ENCODE measurements at regions not wholly inside any gene's neighbourhood (a gene's known extent, or its start where the extent isn't known, plus 50 kb on each side); places are given as distances from the start of the nearest gene placed in this dataset.

GRCh38 chr10:120969219-120969645 lies 118.1 kb downstream of the WDR11 start:
- no peaks in the 10 kb centered on the region for H3K27me3 ChIP-seq (replicated peaks)
- in situ Hi-C loops (cut with HindIII; ENCODE audit: low pct_ligation_motif_present, low sequenced_read_pairs) = no loop called here
- no peak overlapping the region for H3K27ac ChIP-seq
- no peak for DNase-seq
- TF ChIP-seq CTCF (IDR thresholded peaks at IDR 0.05; ENCODE audit: low read depth, low read length, missing control alignments) = no peak
- H3K4me3 ChIP-seq (ENCODE audit: low read depth, low read length) = no peak overlapping the region
- no peaks in the 10 kb centered on the region for H3K36me3 ChIP-seq (replicated peaks)

- DNase-seq = no peak
- H3K36me3 ChIP-seq (replicated peaks) = no peaks in the 10 kb centered on the region
- no peak overlapping the region for H3K4me3 ChIP-seq (ENCODE audit: low read depth, low read length)
- H3K27me3 ChIP-seq (replicated peaks) = no peaks in the 10 kb centered on the region
- in situ Hi-C loops (cut with HindIII; ENCODE audit: low pct_ligation_motif_present, low sequenced_read_pairs) = no loop called here
- H3K27ac ChIP-seq = no peak overlapping the region
- no peak for TF ChIP-seq CTCF (IDR thresholded peaks at IDR 0.05; ENCODE audit: low read depth, low read length, missing control alignments)
Measured at GRCh38 chr10:120970595-120971529, 119.7 kb downstream of the WDR11 start.

- Histone ChIP-seq H3K36me3 (replicated peaks) (no peaks in the 10 kb centered on the region), H3K27me3 (replicated peaks) (no peaks in the 10 kb centered on the region), H3K27ac (no peak overlapping the region), H3K4me3 (ENCODE audit: low read depth, low read length) (no peak overlapping the region)
- no peak for TF ChIP-seq CTCF (IDR thresholded peaks at IDR 0.05; ENCODE audit: low read depth, low read length, missing control alignments)
- in situ Hi-C loops (cut with HindIII; ENCODE audit: low pct_ligation_motif_present, low sequenced_read_pairs) = no loop called here
- DNase-seq = no peak
Measured at GRCh38 chr10:120971671-120972070, 120.5 kb downstream of the WDR11 start.

GRCh38 chr10:120972259-120972658 lies 121.1 kb downstream of the WDR11 start:
- H3K36me3 ChIP-seq (replicated peaks) = no peaks in the 10 kb centered on the region
- in situ Hi-C loops (cut with HindIII; ENCODE audit: low pct_ligation_motif_present, low sequenced_read_pairs) = no loop called here
- no peaks in the 10 kb centered on the region for H3K27me3 ChIP-seq (replicated peaks)
- no peak for TF ChIP-seq CTCF (IDR thresholded peaks at IDR 0.05; ENCODE audit: low read depth, low read length, missing control alignments)
- H3K4me3 ChIP-seq (ENCODE audit: low read depth, low read length) = no peak overlapping the region
- H3K27ac ChIP-seq = no peak overlapping the region
- no peak for DNase-seq

DNA sequence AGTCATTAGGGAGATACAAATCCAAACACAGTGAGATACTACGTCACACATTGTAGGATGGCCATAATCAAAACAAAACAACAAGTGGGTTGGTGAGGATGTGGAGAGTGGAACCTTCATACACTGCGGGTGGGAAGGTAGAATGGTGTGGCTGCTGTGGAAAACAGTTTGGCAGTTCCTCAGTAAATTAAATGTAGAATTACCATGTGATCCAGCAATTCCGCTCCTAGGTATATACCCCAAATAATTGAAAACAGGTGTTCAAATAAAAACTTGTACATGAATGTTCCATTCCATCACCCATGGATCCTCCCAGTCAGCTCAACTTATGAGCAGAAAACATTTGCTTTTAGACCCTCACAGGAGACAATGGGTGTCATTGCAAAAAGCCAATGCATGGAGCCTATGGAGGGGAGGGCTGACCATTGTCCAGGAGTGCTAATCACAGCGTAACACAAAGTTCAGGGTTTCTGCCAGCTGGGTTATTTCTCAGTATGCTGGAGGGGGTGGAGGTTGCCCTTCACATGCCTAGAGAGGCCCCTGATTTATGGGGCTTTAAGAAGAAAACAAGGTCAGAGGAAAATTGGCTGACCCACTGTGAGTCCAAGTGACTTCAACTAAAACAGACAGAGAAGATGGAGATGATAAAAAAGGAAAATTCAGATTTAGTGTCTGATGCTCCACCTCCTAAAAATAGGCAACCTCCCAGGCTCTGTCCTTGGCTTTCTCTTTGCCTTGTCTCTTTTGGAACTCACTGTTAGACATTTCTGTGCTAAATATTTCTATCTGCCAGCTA lies 124.1 kb downstream of the WDR11 start:
- no peaks in the 10 kb centered on the region for H3K36me3 ChIP-seq (replicated peaks)
- in situ Hi-C loops (cut with HindIII; ENCODE audit: low pct_ligation_motif_present, low sequenced_read_pairs) = no loop called here
- TF ChIP-seq CTCF (IDR thresholded peaks at IDR 0.05; ENCODE audit: low read depth, low read length, missing control alignments) = no peak
- no peak overlapping the region for H3K4me3 ChIP-seq (ENCODE audit: low read depth, low read length)
- no peak overlapping the region for H3K27ac ChIP-seq
- H3K27me3 ChIP-seq (replicated peaks) = peaks cover 8% of the 10 kb centered on the region
- DNase-seq = no peak
